RWPE2 (cell line): ENCODE measurements at regions not wholly inside any gene's neighbourhood (a gene's known extent, or its start where the extent isn't known, plus 50 kb on each side); places are given as distances from the start of the nearest gene placed in this dataset.

Experiments used
- ATAC-seq: fragments of 200-7000 bp; cut with Tn5 transposase; 3 replicates; pipeline ENCODE4 v1.9.1; 2021; ENCODE audit warnings: low read depth
- DNase-seq: peaks from one replicate; pipeline ENCODE4 v3.0.0-alpha.2; 2020; ENCODE audit warnings: low spot score
- H3K27ac ChIP-seq: fragments of 450-650 bp; 2 replicates; pipeline ENCODE4 v1.5.1; 2017; ENCODE audit warnings: mild to moderate bottlenecking; ENCODE audit not compliant: poor library complexity, severe bottlenecking
- H3K27me3 ChIP-seq: fragments of 250-450 bp; sonication (Bioruptor Pico); 2 replicates; pipeline ENCODE4 v1.5.1; 2021; ENCODE audit warnings: mild to moderate bottlenecking, moderate library complexity; ENCODE audit not compliant: insufficient read depth, poor library complexity, severe bottlenecking
- H3K36me3 ChIP-seq: fragments of 250-450 bp; sonication (Bioruptor Pico); 2 replicates; pipeline ENCODE4 v1.5.1; 2020; ENCODE audit warnings: low read depth, mild to moderate bottlenecking, moderate library complexity
- H3K4me1 ChIP-seq: fragments of 250-450 bp; sonication (Bioruptor Pico); 2 replicates; pipeline ENCODE4 v1.5.1; 2021; ENCODE audit warnings: mild to moderate bottlenecking, moderate library complexity; ENCODE audit not compliant: insufficient read depth, poor library complexity, severe bottlenecking
- H3K4me3 ChIP-seq: fragments of 250-450 bp; sonication (Bioruptor Pico); 2 replicates; pipeline ENCODE4 v1.5.1; 2021; ENCODE audit warnings: mild to moderate bottlenecking, moderate library complexity; ENCODE audit not compliant: severe bottlenecking
- H3K9me3 ChIP-seq: fragments of 250-450 bp; sonication (Bioruptor Pico); 2 replicates; pipeline ENCODE4 v1.5.1; 2021; ENCODE audit warnings: mild to moderate bottlenecking, moderate library complexity; ENCODE audit not compliant: severe bottlenecking
- TF ChIP-seq, protein P1 (sequence below): fragments of 450-650 bp; IDR thresholded peaks from one replicate; pipeline ENCODE4 v1.5.1; 2017; ENCODE audit warnings: mild to moderate bottlenecking, moderate library complexity; ENCODE audit not compliant: poor library complexity, severe bottlenecking

DNA sequence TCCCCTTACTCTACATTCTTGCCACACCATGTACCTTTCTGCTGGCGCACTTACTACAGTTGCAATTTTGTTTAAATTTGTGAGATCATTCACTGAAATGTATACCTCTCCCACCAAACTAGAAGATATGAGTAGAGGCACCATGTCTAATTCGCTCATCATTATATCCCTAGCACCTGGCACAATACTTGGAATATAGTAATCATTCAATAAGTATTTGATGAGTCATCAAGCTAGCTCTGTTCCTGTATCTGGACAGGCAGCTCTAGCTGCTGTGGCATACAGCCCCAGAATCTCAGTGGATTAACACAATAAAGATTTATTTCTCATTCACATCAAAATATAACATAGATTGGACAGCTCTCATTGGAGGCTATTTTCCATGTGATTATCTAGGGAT lies 245.9 kb downstream of the IDS start:
- H3K4me3 ChIP-seq: no peak overlapping the region
- DNase-seq (no peak), ATAC-seq (peak; percentile 83)
- TF ChIP-seq, protein P1, sequence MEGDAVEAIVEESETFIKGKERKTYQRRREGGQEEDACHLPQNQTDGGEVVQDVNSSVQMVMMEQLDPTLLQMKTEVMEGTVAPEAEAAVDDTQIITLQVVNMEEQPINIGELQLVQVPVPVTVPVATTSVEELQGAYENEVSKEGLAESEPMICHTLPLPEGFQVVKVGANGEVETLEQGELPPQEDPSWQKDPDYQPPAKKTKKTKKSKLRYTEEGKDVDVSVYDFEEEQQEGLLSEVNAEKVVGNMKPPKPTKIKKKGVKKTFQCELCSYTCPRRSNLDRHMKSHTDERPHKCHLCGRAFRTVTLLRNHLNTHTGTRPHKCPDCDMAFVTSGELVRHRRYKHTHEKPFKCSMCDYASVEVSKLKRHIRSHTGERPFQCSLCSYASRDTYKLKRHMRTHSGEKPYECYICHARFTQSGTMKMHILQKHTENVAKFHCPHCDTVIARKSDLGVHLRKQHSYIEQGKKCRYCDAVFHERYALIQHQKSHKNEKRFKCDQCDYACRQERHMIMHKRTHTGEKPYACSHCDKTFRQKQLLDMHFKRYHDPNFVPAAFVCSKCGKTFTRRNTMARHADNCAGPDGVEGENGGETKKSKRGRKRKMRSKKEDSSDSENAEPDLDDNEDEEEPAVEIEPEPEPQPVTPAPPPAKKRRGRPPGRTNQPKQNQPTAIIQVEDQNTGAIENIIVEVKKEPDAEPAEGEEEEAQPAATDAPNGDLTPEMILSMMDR: no peak
- no peaks in the 10 kb centered on the region for H3K9me3 ChIP-seq
- H3K4me1 ChIP-seq: no peaks in the 10 kb centered on the region
- H3K36me3 ChIP-seq: no peaks in the 10 kb centered on the region
- no peaks in the 10 kb centered on the region for H3K27me3 ChIP-seq
- no peak overlapping the region for H3K27ac ChIP-seq

DNA sequence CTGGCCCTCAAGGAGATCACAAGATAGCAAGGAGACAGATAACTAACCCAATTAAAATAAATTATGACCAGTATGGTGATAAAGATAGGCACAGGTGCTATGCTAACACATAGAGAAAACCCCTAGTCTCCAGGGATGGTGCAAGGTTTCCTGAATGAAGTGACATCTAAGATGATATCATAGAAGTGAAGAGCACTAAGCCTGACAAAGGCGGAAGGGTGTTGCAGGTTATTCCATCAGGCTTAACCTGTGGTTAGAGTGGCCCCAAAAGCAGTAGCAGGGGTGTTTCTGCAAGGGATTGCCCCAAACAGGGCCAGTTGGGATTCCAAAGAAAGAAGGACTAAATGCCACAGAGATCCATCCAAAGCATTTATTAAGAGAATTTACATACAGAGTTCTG lies 249.2 kb downstream of the IDS start:
- DNase-seq: no peak
- Histone ChIP-seq H3K27ac (no peak overlapping the region), H3K27me3 (no peaks in the 10 kb centered on the region), H3K4me1 (no peaks in the 10 kb centered on the region), H3K36me3 (no peaks in the 10 kb centered on the region), H3K9me3 (no peaks in the 10 kb centered on the region), H3K4me3 (no peak overlapping the region)
- TF ChIP-seq, protein P1: no peak
- ATAC-seq: no peak

DNA sequence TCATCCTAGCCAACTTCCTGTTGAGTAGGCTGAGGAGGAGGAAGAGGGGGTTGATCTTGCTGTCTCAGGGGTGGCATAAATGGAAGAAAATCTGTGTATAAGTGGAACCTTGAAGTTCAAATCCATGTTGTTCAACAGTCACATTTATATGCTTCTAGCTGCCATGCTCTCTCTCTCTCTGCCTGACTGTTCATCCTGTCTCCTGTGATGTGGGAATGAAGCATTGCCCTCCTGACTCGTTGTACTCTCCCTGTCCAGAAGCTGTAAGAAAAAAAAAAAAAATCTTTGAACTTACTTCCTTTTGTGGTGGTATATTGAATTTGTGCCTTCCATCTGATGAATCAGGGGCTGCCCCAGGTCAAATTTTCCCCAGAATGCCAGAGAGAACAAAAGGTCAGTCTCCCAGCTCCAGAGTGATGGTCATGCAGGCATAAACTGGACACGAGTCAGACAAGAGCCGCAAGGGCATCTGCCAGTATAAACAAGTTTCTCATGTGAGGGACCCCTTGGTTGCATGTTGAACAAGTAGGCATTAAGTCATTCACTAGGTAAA lies 257.0 kb downstream of the IDS start:
- ATAC-seq: no peak
- no peak overlapping the region for H3K27ac ChIP-seq
- no peak for DNase-seq
- H3K4me3 ChIP-seq: no peak overlapping the region
- H3K36me3 ChIP-seq: no peaks in the 10 kb centered on the region
- TF ChIP-seq, protein P1: no peak
- no peaks in the 10 kb centered on the region for H3K9me3 ChIP-seq
- no peaks in the 10 kb centered on the region for H3K4me1 ChIP-seq
- no peaks in the 10 kb centered on the region for H3K27me3 ChIP-seq

DNA sequence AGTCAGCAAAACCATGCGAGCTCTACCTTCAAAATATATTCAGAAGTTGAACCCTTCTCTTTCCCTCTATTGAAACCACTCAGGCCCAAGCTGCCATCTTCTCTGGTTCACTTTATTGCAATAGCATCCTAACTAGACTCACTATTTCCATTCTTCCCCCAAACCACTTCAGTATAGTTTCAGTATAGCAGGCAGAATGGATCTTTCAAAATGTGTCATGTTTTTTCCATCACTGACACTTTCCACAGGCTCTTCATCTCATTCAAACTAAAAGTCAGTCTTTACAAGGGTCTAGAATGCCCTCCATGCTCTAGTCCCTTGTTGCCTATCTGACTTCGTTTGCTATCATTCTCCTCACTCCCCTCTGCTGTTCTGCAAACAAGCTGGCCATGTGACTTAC lies 274.4 kb downstream of the IDS start:
- TF ChIP-seq, protein P1: no peak
- no peaks in the 10 kb centered on the region for H3K9me3 ChIP-seq
- ATAC-seq (no peak), DNase-seq (no peak)
- no peaks in the 10 kb centered on the region for H3K36me3 ChIP-seq
- no peaks in the 10 kb centered on the region for H3K4me1 ChIP-seq
- no peak overlapping the region for H3K4me3 ChIP-seq
- no peak overlapping the region for H3K27ac ChIP-seq
- no peaks in the 10 kb centered on the region for H3K27me3 ChIP-seq

DNA sequence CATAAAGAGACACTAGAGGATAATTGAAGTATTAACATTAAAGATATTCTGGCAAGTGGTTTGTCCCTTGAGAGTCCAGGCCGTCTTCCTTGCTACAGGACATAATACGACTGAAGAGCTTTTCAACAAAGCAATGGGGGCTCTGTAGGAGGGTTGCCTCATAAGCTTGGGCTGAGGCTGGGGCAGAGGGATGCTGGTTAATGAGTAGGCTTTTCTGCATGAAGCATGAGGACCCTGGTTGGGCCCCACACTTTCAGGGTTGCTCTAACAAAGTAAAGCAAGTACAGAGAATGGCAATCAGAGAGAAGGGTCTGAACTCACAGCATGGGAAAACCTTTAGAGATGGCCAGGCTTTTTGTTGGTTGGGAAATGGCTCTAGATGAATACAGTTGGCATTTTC lies 281.3 kb downstream of the IDS start:
- DNase-seq (no peak), ATAC-seq (no peak)
- Histone ChIP-seq H3K27ac (no peak overlapping the region), H3K9me3 (no peaks in the 10 kb centered on the region), H3K36me3 (no peaks in the 10 kb centered on the region), H3K4me3 (no peak overlapping the region), H3K27me3 (no peaks in the 10 kb centered on the region), H3K4me1 (no peaks in the 10 kb centered on the region)
- TF ChIP-seq, protein P1: no peak
